SK-N-SH (cell line): ENCODE measurements at regions not wholly inside any gene's neighbourhood (a gene's known extent, or its start where the extent isn't known, plus 50 kb on each side); places are given as distances from the start of the nearest gene placed in this dataset.

Experiments
- CTCF ChIA-PET: fragments of 300-600, 350-600 bp; formaldehyde crosslinking; extraction: SDS; loops from one replicate; lab custom pipeline; 2021; lab: Yijun Ruan, JAX
- POLR2A ChIA-PET: fragments of 350-600 bp; sonication (Branson Sonifier 250); formaldehyde crosslinking; extraction: SDS; loops from one replicate; lab custom pipeline; 2020; ENCODE audit warnings: antibody characterized with exemption, inconsistent platforms; lab: Yijun Ruan, JAX
- DNase-seq: peaks from one replicate; pipeline ENCODE4 v3.0.0; 2012
- H2AFZ ChIP-seq: fragments of 200-600 bp; sonication (generic); 2 replicates; pipeline ENCODE4 v1.8.1; 2016; ENCODE audit warnings: antibody characterized with exemption, mild to moderate bottlenecking, low read depth
- H3F3A ChIP-seq: fragments of 200-600 bp; sonication (generic); replicated peaks from 2 replicates; pipeline ENCODE3; 2016; ENCODE audit warnings: antibody characterized with exemption, mild to moderate bottlenecking; ENCODE audit not compliant: insufficient read depth
- H3K27ac ChIP-seq, 2 experiments: fragments of 200-500 bp in 1 of 2; fragments of 200-600 bp in 1 of 2; sonication (Bioruptor generic) in 1 of 2; sonication (generic), shearing (Covaris generic) in 1 of 2; 2 replicates each; pipeline versions ENCODE4 v1.5.1 to v1.6.1; 2014 to 2016; ENCODE audit warnings: low read depth in 2 of 2, inconsistent platforms in 1 of 2, low read length in 1 of 2, mild to moderate bottlenecking in 1 of 2, mixed read lengths in 1 of 2
- H3K27me3 ChIP-seq: fragments of 200-600 bp; sonication (generic), shearing (Covaris generic); 2 replicates; pipeline ENCODE4 v1.6.1; 2016; ENCODE audit warnings: mixed run types; ENCODE audit not compliant: insufficient read depth
- H3K36me3 ChIP-seq, 2 experiments: fragments of 200-500 bp in 1 of 2; fragments of 200-600 bp in 1 of 2; sonication (Bioruptor generic) in 1 of 2; sonication (generic) in 1 of 2; replicated peaks in 1 of 2; 2 replicates each; pipeline versions ENCODE3 to v1.5.1; 2014 to 2016; ENCODE audit warnings: low read length in 1 of 2, mild to moderate bottlenecking in 1 of 2; ENCODE audit not compliant: insufficient read depth in 2 of 2, control insufficient read depth in 1 of 2
- H3K4me1 ChIP-seq, 2 experiments: fragments of 200-500 bp in 1 of 2; fragments of 200-600 bp in 1 of 2; sonication (Bioruptor generic) in 1 of 2; sonication (generic), shearing (Covaris generic) in 1 of 2; 2 replicates each; pipeline versions ENCODE4 v1.5.1 to v1.6.1; 2014 to 2016; ENCODE audit warnings: low read depth in 1 of 2, low read length in 1 of 2, mixed run types in 1 of 2; ENCODE audit not compliant: insufficient read depth in 2 of 2, control insufficient read depth in 1 of 2
- H3K4me2 ChIP-seq: fragments of 200-600 bp; sonication (generic), shearing (Covaris generic); 2 replicates; pipeline ENCODE4 v1.6.1; 2017; ENCODE audit warnings: mixed run types
- H3K4me3 ChIP-seq, 2 experiments: fragments of 200-500 bp in 1 of 2; fragments of 200-600 bp in 1 of 2; sonication (Bioruptor generic) in 1 of 2; sonication (generic), shearing (Covaris generic) in 1 of 2; 2 replicates each; pipeline versions ENCODE4 v1.5.1 to v1.8.1; 2014 to 2016; ENCODE audit warnings: low read depth in 2 of 2, inconsistent platforms in 1 of 2, low read length in 1 of 2, mild to moderate bottlenecking in 1 of 2, mixed read lengths in 1 of 2, moderate library complexity in 1 of 2
- H3K79me2 ChIP-seq: fragments of 200-600 bp; sonication (generic); 2 replicates; pipeline ENCODE4 v1.8.1; 2017; ENCODE audit warnings: mild to moderate bottlenecking; ENCODE audit not compliant: insufficient read depth
- H3K9ac ChIP-seq: fragments of 200-600 bp; sonication (generic); 2 replicates; pipeline ENCODE4 v1.6.1; 2017; ENCODE audit warnings: mixed run types
- H3K9me2 ChIP-seq: fragments of 200-600 bp; sonication (generic); 2 replicates; pipeline ENCODE4 v1.6.1; 2017; ENCODE audit warnings: mixed run types
- H3K9me3 ChIP-seq: fragments of 200-600 bp; sonication (generic); 2 replicates; pipeline ENCODE4 v1.6.1; 2017; ENCODE audit warnings: mixed run types, mild to moderate bottlenecking, moderate library complexity
- H4K20me1 ChIP-seq: fragments of 200-600 bp; sonication (generic); 2 replicates; pipeline ENCODE4 v1.6.1; 2017; ENCODE audit warnings: mild to moderate bottlenecking, mixed run types; ENCODE audit not compliant: insufficient read depth
- CHD2 ChIP-seq: fragments of 150-350 bp; IDR thresholded peaks from 2 replicates; pipeline ENCODE4 v1.6.1; 2018; ENCODE audit warnings: low read length; ENCODE audit not compliant: partially characterized antibody
- FOSL2 ChIP-seq: IDR thresholded peaks from 2 replicates; pipeline ENCODE4 v1.4.0; 2012; ENCODE audit warnings: low read depth, mild to moderate bottlenecking, moderate library complexity, borderline replicate concordance
- FOXJ3 ChIP-seq: sonication (generic); formaldehyde crosslinking; IDR thresholded peaks from 2 replicates; pipeline ENCODE4 v1.5.1; 2020; ENCODE audit warnings: mild to moderate bottlenecking, missing genetic modification reagents
- FOXM1 ChIP-seq: IDR thresholded peaks from 2 replicates; pipeline ENCODE4 v1.4.0; 2012; ENCODE audit warnings: low read depth, mild to moderate bottlenecking
- GABPA ChIP-seq: IDR thresholded peaks from 2 replicates; pipeline ENCODE4 v1.4.0; 2012; ENCODE audit warnings: low read depth, mild to moderate bottlenecking
- JUND ChIP-seq: IDR thresholded peaks from 2 replicates; pipeline ENCODE4 v1.4.0; 2012
- MAX ChIP-seq: IDR thresholded peaks from 2 replicates; pipeline ENCODE4 v1.4.0; 2012; ENCODE audit warnings: low read depth
- MEF2A ChIP-seq: IDR thresholded peaks from 2 replicates; pipeline ENCODE4 v1.4.0; 2012; ENCODE audit warnings: low read depth, borderline replicate concordance
- MXI1 ChIP-seq: IDR thresholded peaks from 2 replicates; pipeline ENCODE4 v1.6.1; 2012; ENCODE audit warnings: mild to moderate bottlenecking, low read depth, low read length, improper control_type of control experiment
- NFIC ChIP-seq: IDR thresholded peaks from 2 replicates; pipeline ENCODE4 v1.4.0; 2012; ENCODE audit warnings: borderline replicate concordance
- RAD21 ChIP-seq: IDR thresholded peaks from 2 replicates; pipeline ENCODE4 v1.6.1; 2012; ENCODE audit warnings: mild to moderate bottlenecking, low read length
- RXRA ChIP-seq: IDR thresholded peaks from 2 replicates; pipeline ENCODE4 v1.4.0; 2012; ENCODE audit warnings: low read depth, mild to moderate bottlenecking, borderline replicate concordance
- SIN3A ChIP-seq: IDR thresholded peaks from 2 replicates; pipeline ENCODE4 v1.6.1; 2012; ENCODE audit warnings: low read depth, mild to moderate bottlenecking, low read length, moderate library complexity, borderline replicate concordance
- SMC3 ChIP-seq: IDR thresholded peaks from 2 replicates; pipeline ENCODE4 v1.6.1; 2012; ENCODE audit warnings: low read depth, low read length, improper control_type of control experiment
- TAF1 ChIP-seq: IDR thresholded peaks from 2 replicates; pipeline ENCODE4 v1.6.1; 2012; ENCODE audit warnings: low read depth, mild to moderate bottlenecking, low read length, moderate library complexity, borderline replicate concordance
- TEAD4 ChIP-seq: IDR thresholded peaks from 2 replicates; pipeline ENCODE4 v1.4.0; 2012; ENCODE audit warnings: mild to moderate bottlenecking, borderline replicate concordance; ENCODE audit not compliant: insufficient read depth
- USF2 ChIP-seq: fragments of 150-350 bp; IDR thresholded peaks from 2 replicates; pipeline ENCODE4 v1.6.1; 2017; ENCODE audit warnings: antibody characterized with exemption, low read length, low read depth, borderline replicate concordance
- WGBS: methylation state at CpG from one replicate; pipeline ENCODE4 v1.1.6; 2017; ENCODE audit warnings: low lambda C conversion rate; 5-methylcytosine and 5-hydroxymethylcytosine counted together
- TF ChIP-seq, protein P1 (sequence below): IDR thresholded peaks from 2 replicates; pipeline ENCODE4 v1.6.1; 2012; ENCODE audit warnings: mild to moderate bottlenecking, low read depth, low read length, moderate library complexity
- TF ChIP-seq, protein P2 (sequence below): IDR thresholded peaks from 2 replicates; pipeline ENCODE4 v1.4.0; 2012; ENCODE audit warnings: low read depth, borderline replicate concordance

- Histone ChIP-seq H3K9me2 (no peaks in the 10 kb centered on the region), H3K27ac (no peak overlapping the region), H4K20me1 (no peaks in the 10 kb centered on the region), H3K9me3 (no peaks in the 10 kb centered on the region), H2AFZ (no peak overlapping the region), H3K4me2 (no peak overlapping the region), H3K9ac (no peak overlapping the region), H3F3A (no peaks in the 10 kb centered on the region), H3K4me3 (no peak overlapping the region), H3K79me2 (no peaks in the 10 kb centered on the region), H3K27me3 (no peaks in the 10 kb centered on the region), H3K36me3 (no peaks in the 10 kb centered on the region), H3K4me1 (no peaks in the 10 kb centered on the region; a peak in 1 of 4 replicates)
- TF ChIP-seq USF2 = no peak
- TF ChIP-seq NFIC = no peak
- TF ChIP-seq RAD21 = no peak
- TF ChIP-seq JUND = no peak
- no peak for TF ChIP-seq RXRA
- no peak for TF ChIP-seq FOXJ3 (CRISPR knock-in tag)
- TF ChIP-seq SMC3 = no peak
- no peak for TF ChIP-seq TAF1
- WGBS = 52% methylated on average over 9 of the region's 9 CpGs
- ChIA-PET POLR2A (no interaction called here), CTCF (no interaction called here)
- no peak for DNase-seq
Observed at GRCh38 chr9:119020284-119020683, 349.0 kb downstream of the BRINP1 start.

DNA sequence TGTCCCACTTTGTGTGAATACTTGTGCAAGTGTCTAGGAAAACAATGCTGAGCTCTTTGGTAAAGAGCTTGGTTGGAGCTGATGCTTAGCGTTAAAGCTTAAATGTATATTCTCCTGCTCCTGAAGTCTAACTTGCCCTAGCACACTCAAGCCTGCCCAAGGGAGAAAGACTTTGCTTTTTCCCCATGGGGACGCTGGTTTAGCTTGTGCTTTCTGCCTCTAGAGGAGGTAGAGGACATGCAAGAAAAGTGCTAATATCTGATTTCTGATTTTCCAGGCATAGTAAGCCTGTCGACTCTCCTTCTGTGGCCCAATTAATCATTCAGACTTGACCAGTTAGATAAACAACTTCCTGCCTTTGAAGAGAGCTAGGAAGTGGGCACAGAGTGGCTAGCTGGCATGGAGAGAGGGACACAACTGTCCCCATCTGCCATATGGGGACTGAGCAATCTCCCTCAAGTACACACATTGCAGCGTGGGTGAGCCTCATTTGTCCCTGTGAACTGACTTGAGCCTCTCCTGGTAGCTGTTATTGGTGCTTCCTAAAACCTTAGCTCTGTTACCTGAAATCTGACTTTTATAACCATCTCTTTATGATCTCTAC, 348.4 kb downstream of the BRINP1 start:
- Histone ChIP-seq H3K4me2 (no peak overlapping the region), H2AFZ (no peak overlapping the region), H3F3A (no peaks in the 10 kb centered on the region), H3K27ac (no peak overlapping the region), H3K27me3 (no peaks in the 10 kb centered on the region), H3K9ac (no peak overlapping the region), H3K79me2 (no peaks in the 10 kb centered on the region), H3K4me3 (no peak overlapping the region), H3K36me3 (no peaks in the 10 kb centered on the region), H3K9me2 (no peaks in the 10 kb centered on the region), H4K20me1 (no peaks in the 10 kb centered on the region), H3K9me3 (no peaks in the 10 kb centered on the region), H3K4me1 (peaks cover 0 to under 1% of the 10 kb centered on the region in 2 experiments; a peak in 1 of 4 replicates)
- DNase-seq = no peak
- ChIA-PET CTCF (no interaction called here), POLR2A (no interaction called here)
- WGBS = 40% methylated on average over 4 of the region's 4 CpGs
- TF ChIP-seq USF2 (no peak), CHD2 (no peak), SMC3 (no peak), MAX (no peak), RAD21 (no peak), FOXM1 (no peak), SIN3A (no peak), GABPA (no peak), MXI1 (no peak), TEAD4 (no peak), FOSL2 (no peak), MEF2A (no peak), NFIC (no peak)
- TF ChIP-seq, protein P1, sequence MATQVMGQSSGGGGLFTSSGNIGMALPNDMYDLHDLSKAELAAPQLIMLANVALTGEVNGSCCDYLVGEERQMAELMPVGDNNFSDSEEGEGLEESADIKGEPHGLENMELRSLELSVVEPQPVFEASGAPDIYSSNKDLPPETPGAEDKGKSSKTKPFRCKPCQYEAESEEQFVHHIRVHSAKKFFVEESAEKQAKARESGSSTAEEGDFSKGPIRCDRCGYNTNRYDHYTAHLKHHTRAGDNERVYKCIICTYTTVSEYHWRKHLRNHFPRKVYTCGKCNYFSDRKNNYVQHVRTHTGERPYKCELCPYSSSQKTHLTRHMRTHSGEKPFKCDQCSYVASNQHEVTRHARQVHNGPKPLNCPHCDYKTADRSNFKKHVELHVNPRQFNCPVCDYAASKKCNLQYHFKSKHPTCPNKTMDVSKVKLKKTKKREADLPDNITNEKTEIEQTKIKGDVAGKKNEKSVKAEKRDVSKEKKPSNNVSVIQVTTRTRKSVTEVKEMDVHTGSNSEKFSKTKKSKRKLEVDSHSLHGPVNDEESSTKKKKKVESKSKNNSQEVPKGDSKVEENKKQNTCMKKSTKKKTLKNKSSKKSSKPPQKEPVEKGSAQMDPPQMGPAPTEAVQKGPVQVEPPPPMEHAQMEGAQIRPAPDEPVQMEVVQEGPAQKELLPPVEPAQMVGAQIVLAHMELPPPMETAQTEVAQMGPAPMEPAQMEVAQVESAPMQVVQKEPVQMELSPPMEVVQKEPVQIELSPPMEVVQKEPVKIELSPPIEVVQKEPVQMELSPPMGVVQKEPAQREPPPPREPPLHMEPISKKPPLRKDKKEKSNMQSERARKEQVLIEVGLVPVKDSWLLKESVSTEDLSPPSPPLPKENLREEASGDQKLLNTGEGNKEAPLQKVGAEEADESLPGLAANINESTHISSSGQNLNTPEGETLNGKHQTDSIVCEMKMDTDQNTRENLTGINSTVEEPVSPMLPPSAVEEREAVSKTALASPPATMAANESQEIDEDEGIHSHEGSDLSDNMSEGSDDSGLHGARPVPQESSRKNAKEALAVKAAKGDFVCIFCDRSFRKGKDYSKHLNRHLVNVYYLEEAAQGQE = no peak
- TF ChIP-seq, protein P2, sequence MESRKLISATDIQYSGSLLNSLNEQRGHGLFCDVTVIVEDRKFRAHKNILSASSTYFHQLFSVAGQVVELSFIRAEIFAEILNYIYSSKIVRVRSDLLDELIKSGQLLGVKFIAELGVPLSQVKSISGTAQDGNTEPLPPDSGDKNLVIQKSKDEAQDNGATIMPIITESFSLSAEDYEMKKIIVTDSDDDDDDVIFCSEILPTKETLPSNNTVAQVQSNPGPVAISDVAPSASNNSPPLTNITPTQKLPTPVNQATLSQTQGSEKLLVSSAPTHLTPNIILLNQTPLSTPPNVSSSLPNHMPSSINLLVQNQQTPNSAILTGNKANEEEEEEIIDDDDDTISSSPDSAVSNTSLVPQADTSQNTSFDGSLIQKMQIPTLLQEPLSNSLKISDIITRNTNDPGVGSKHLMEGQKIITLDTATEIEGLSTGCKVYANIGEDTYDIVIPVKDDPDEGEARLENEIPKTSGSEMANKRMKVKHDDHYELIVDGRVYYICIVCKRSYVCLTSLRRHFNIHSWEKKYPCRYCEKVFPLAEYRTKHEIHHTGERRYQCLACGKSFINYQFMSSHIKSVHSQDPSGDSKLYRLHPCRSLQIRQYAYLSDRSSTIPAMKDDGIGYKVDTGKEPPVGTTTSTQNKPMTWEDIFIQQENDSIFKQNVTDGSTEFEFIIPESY = no peak
